HS-5 (cell line): ENCODE measurements at regions not wholly inside any gene's neighbourhood (a gene's known extent, or its start where the extent isn't known, plus 50 kb on each side); places are given as distances from the start of the nearest gene placed in this dataset.

Source experiments
- DNase-seq: peaks from one replicate; pipeline ENCODE4 v3.0.0-alpha.2; 2012; ENCODE audit warnings: low read depth

DNA sequence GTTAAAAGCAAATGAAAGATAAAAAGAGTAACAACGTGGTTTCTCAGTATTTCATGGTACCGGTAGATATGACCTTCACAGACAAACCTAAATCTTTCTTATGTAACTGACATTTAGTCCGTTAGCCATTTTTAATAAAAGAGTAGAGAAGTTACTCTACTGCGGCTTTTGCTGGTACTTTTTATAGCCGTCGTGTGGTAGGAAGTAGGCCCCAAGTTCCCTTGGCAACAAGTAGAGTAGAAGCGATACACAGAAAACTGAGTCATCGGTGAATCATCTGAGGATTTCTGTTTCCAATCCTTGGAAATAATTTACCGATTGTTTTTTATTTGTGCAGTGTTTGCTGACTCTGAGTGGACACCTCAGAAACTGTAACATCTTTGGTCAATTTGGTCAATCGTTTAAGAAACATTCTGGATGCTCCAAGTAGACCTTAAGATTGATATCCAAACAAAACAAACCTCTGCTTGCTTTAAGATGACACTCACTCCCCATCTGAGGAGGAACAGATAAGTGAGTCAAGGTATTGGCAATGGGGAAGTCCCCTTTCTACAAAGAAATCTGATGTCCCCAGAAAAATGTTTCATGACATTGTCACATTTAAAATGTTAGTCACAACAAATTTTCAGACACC is 63.9 kb upstream of the AHR start:
- DNase-seq = peak; percentile 96

DNA sequence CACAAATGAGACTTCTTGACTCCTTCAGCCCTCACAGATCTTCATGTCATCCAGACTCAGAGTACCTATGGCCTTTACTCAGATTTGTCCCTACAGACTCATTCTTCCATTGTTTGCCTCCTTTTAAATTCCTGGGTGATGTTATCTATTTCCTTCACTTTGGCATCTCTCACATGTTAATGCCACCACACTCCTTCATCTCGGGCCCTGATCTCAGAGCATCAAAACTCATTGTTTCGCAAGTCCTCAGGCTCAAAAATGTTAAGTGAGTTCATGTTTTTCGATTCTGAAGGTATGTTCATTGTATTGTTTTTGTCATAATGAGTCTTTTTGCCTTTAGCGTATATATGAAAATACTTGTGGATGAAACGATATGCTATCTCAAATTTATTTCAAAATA is 62.3 kb upstream of the AHR start:
- DNase-seq = no peak

DNA sequence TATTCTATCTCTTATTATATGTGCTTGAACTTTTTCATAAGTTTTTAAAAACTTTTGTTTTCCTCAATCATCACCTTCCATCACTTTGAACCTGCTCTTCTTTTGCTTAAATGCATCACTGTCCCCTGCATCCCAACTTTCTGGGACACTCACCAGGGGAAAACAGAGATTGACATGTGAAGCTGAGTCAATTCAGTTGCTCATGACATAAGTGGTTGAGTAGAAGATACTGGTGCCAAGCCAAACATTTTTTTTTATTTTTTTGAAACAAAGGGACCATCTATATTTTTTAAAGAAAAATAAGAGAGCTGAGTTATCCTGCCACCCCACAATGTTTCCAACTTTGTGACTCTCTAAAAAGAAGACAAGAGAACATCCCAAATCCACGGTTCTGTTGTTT is 61.8 kb upstream of the AHR start:
- no peak for DNase-seq

DNA sequence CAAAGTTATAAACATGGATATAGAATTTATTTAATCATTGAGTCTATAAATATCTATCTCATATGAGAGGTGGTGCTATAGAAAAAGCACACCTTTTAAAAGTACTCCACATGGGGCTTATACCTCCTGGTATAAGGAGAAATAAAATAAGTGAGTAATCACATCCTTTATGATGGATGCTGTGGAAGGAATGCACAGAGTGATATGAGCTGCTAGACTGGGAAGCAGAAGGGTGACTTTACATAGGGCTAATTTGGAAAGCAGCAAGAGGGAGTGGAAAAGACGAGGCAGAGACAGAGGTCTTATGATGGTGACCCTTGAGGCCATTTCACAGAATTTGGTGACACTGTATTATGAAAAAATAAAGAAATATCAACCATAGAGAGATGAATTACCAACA is 59.4 kb upstream of the AHR start:
- no peak for DNase-seq

DNA sequence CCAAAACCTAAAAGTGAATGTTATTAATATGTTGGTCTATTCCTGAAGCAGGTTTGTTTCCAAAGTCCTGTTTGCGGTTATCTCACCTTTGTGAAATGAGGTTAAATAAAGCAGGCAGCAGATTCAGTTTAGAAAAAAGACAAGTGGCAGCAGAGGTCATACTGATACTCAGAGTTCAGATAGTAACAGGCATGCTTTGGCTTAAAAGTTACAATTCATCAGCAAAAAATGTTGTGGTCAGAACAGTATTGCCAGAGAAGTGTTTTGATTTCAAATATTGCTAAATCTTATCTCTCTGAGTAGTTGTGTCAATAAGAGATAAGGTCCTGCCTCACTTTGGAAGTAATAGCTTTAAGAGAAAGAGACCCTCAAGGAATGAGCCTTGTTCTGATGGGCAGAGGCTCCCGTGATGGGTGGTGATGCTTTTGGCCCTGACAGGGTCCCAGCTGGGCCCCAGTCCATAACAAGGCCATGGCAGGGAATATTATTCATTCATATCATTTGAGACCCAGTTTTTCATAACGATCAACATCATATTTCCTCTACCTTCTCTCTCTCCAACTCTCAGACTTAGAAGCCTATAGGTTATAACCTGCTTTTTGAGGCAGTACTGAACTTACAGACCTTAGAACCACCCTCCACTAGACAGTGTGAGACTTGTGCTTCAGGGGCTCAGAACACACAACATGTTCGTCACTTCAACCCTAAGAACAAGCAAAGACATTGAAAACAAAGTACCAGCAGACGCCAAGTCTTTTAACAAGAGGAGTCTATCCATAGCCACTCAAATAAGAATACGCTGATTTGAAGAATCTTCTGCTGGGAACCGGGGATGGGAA is 58.5 kb upstream of the AHR start:
- DNase-seq = peak; percentile 60

DNA sequence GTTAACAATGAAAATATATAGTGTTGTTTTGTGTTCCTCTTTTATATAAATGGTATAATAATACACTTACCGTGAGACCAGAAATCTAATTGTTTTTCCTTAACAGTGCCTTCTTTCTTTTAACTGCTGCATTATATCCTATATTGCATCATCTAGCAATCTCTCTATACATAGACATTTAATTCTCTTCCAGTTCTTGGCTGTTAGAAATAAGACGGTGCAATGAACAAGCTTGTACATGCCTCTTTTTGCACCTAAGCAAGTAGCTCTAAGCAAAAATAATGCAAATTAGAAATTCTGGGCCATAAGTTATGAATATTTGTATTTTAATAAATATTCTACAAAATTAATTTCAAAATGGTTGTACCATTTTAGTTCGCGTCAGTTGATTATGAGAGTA is 55.9 kb upstream of the AHR start:
- DNase-seq = no peak

DNA sequence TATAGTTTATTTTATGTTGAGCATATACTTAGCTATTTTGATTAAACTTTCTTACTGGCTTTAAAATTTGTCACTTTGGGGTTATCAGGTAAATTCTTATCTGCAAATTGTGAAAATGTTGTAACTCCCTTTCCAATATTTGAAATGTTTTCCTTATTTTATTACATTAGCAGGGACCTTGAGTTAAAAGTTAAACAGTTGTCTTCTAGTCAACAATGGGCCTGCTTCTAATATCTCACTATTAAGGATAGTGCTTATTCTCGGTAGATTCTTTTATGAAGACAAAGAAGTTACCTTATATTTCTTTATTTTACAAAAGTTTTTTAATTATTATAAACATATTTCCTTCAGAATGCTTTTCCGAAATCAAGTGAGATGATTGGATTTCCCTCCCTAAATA is 53.7 kb upstream of the AHR start:
- no peak for DNase-seq

DNA sequence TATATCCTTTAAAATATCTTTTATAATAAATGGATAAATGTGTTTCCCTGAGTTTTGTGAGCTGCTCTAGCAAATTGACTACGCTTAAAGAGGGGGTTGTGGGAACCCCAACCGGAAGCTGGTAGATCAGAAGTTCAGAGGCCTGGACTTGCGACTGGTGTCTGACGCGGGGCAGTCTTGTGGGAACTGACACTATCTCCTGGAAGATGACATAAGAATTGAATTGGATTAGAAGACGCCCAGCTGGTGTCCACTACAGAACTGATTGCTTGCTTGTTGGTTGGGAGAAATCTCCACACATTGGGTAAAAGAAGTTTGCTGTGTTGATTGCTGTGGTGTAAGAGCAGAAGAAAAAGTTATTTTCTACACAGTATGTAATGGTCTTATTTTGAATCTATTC is 51.1 kb upstream of the AHR start:
- no peak for DNase-seq

DNA sequence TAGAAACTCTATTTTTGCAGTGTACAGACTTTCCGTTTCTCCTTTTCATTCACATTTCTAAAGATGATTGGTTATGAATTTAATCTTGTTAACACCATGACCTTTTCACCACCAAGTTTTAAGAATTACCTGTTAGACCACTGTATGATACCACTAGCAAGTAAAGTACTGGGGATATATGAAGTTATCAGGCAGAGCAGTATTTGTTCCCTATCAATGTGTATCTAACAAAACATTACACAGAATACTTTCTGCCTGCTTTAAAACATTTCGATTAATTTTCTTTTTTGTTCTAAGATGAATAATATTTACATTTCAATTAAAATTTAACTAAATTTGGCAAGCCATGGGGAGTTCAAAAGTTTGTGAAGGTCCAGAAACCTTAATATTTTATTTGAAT is 49.9 kb upstream of the AHR start:
- no peak for DNase-seq
